Activated T-cell treated with anti-CD3 and anti-CD28 coated beads, Interleukin-2, amount 50 U/mL, for 72 hours (primary cell): ENCODE measurements at regions not wholly inside any gene's neighbourhood (a gene's known extent, or its start where the extent isn't known, plus 50 kb on each side); places are given as distances from the start of the nearest gene placed in this dataset.
A peak's percentile ranks its signal among the peaks of the same experiment; 100 is the strongest.

Experiments
- ATAC-seq, 2 donors: fragments of 150-1000 bp; cut with Tn5 transposase; replicated peaks in 1 of 2; 2 replicates each; pipeline ENCODE4 v1.10.0; 2021; ENCODE audit warnings: moderate library complexity in 2 of 2, mild to moderate bottlenecking in 1 of 2
- DNase-seq, 2 donors: peaks; one replicate each; pipeline ENCODE4 v3.0.0; 2021 to 2022; ENCODE audit warnings: mixed read lengths in 1 of 2
- H3K27ac Mint-ChIP-seq: one replicate; pipeline ENCODE4 v1.8.0; 2022; ENCODE audit warnings: mild to moderate bottlenecking, moderate library complexity, mixed read lengths
- H3K27me3 Mint-ChIP-seq: one replicate; pipeline ENCODE4 v1.8.0; 2022; ENCODE audit warnings: low read depth, mixed read lengths
- H3K36me3 Mint-ChIP-seq, 2 donors: one replicate each; pipeline ENCODE4 v1.8.0; 2022; ENCODE audit warnings: mixed read lengths in 2 of 2, mild to moderate bottlenecking in 1 of 2; ENCODE audit not compliant: insufficient read depth in 2 of 2
- H3K4me1 Mint-ChIP-seq: one replicate; pipeline ENCODE4 v1.8.0; 2022; ENCODE audit warnings: low read depth, mixed read lengths
- H3K4me3 Mint-ChIP-seq, 2 donors: one replicate each; pipeline ENCODE4 v1.8.0; 2022; ENCODE audit warnings: mild to moderate bottlenecking in 2 of 2, mixed read lengths in 2 of 2, moderate library complexity in 2 of 2
- H3K9me3 Mint-ChIP-seq, 2 donors: one replicate each; pipeline ENCODE4 v1.8.0; 2022; ENCODE audit warnings: mixed read lengths in 2 of 2

- H3K9me3 Mint-ChIP-seq: peaks cover 9 to 12% of the 10 kb centered on the region in 2 donors
- no peak overlapping the region for H3K4me3 Mint-ChIP-seq
- ATAC-seq (no peak), DNase-seq (no peak)
- H3K4me1 Mint-ChIP-seq: no peaks in the 10 kb centered on the region
- H3K36me3 Mint-ChIP-seq: peaks cover 0 to 1% of the 10 kb centered on the region in 2 donors
- no peaks in the 10 kb centered on the region for H3K27me3 Mint-ChIP-seq
- no peak overlapping the region for H3K27ac Mint-ChIP-seq
Measured at GRCh38 chr14:25622763-25623162, 572.8 kb upstream of the STXBP6 start.

- DNase-seq (no peak), ATAC-seq (no peak)
- H3K36me3 Mint-ChIP-seq: peaks cover 0 to 1% of the 10 kb centered on the region in 2 donors
- no peaks in the 10 kb centered on the region for H3K4me1 Mint-ChIP-seq
- no peaks in the 10 kb centered on the region for H3K27me3 Mint-ChIP-seq
- peaks cover 11 to 22% of the 10 kb centered on the region in 2 donors for H3K9me3 Mint-ChIP-seq
- no peak overlapping the region for H3K27ac Mint-ChIP-seq
- H3K4me3 Mint-ChIP-seq: no peak overlapping the region
Measured at GRCh38 chr14:25620515-25620914, 570.6 kb upstream of the STXBP6 start.

DNA sequence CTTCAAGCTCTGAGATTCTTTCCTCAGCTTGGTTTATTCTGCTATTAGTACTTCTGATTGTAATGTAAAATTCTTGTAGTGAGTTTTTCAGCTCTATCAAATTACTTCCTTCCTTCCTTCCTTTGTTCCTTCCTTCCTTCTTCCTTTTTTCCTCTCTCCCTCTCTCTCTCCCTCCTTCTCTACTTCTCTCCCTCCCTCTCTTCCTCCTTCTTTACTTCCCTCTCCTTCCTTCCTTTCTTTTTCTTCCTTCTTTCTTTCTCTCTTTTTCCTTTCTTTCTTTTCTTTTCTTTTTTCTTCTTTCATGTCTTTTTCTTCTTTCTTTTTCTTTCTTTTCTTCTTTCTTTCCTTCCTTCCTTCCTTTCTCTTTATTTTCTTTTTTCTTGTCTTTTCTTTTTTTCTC, 565.2 kb upstream of the STXBP6 start:
- no peak for DNase-seq
- Mint-ChIP-seq H3K27me3 (no peaks in the 10 kb centered on the region), H3K27ac (no peak overlapping the region), H3K36me3 (peaks cover 0 to 1% of the 10 kb centered on the region in 2 donors), H3K9me3 (peaks cover 16 to 25% of the 10 kb centered on the region in 2 donors), H3K4me3 (no peak overlapping the region), H3K4me1 (no peaks in the 10 kb centered on the region)
- no peak for ATAC-seq

DNA sequence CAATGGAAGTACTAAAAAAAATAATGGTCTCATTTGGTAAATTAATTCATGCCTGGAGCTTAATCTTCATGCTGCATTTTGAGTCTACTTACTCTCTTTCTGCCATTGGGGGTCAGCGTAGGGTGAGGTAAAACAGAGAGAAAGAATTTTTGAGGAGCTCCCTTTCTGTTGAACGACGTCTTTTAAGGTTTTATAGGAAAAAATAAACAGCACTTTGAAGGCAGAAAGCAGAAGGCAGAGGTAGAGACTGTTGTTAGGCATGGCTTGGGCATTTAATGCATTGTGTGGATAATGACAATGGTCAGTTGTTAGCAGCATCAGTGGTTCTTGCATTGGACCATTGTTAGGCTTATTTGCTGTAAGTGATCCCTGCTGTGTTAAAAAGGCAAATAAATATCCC, 557.2 kb upstream of the STXBP6 start:
- H3K4me3 Mint-ChIP-seq: no peak overlapping the region
- ATAC-seq (no peak), DNase-seq (no peak)
- H3K4me1 Mint-ChIP-seq: no peaks in the 10 kb centered on the region
- H3K9me3 Mint-ChIP-seq: peaks cover 9 to 13% of the 10 kb centered on the region in 2 donors
- H3K27me3 Mint-ChIP-seq: no peaks in the 10 kb centered on the region
- H3K27ac Mint-ChIP-seq: no peak overlapping the region
- H3K36me3 Mint-ChIP-seq: peaks cover 0 to 2% of the 10 kb centered on the region in 2 donors

DNA sequence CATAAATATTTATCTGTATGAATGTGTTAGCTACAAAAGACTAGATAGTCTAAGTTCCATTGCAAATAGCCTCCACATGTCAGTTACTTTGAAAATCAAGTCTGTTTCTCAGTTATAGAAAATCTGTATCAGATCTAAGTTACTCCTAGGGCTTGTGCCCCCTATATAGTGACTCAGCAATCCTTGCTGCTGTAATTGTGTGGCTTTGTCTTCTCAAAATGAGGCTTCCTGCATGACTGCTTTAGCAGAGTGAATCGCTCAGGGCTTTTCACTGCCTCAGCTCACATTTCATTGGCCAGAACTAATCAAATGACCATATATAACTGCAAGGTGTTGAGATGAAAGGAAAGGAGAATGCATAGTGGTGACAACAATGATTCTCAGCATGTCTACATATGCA, 552.2 kb upstream of the STXBP6 start:
- Mint-ChIP-seq H3K4me1 (no peaks in the 10 kb centered on the region), H3K4me3 (no peak overlapping the region), H3K27ac (no peak overlapping the region), H3K9me3 (peaks cover 14 to 16% of the 10 kb centered on the region in 2 donors), H3K36me3 (peaks cover 2 to 3% of the 10 kb centered on the region in 2 donors), H3K27me3 (no peaks in the 10 kb centered on the region)
- DNase-seq (no peak), ATAC-seq (no peak)

DNA sequence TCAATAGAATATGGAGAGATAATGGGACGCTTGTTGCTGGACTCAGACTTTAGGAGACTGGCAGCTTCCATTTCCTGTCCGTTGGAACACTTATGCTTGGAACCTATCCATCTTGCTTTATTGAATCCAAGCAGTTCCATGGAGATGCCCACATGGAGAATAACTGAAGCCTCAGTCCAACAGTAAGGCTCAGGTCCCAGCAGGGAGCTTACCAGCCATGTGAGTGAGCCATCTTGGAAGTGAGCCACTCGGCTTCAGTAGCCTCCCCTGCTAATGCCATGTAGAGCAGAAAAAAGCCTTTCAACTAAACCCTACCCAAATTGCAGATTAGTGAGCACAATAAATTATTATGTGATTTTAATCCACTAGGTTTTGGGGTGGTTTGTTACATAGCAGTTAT, 538.8 kb upstream of the STXBP6 start:
- no peak overlapping the region for H3K4me3 Mint-ChIP-seq
- H3K4me1 Mint-ChIP-seq: no peaks in the 10 kb centered on the region
- no peak for ATAC-seq
- H3K36me3 Mint-ChIP-seq: peaks cover 0 to 2% of the 10 kb centered on the region in 2 donors
- peaks cover 9 to 14% of the 10 kb centered on the region in 2 donors for H3K9me3 Mint-ChIP-seq
- H3K27me3 Mint-ChIP-seq: no peaks in the 10 kb centered on the region
- no peak overlapping the region for H3K27ac Mint-ChIP-seq
- DNase-seq: no peak

- Mint-ChIP-seq H3K27ac (no peak overlapping the region), H3K27me3 (no peaks in the 10 kb centered on the region), H3K4me3 (no peak overlapping the region), H3K9me3 (peaks cover 0 to 6% of the 10 kb centered on the region in 2 donors), H3K36me3 (no peaks in the 10 kb centered on the region), H3K4me1 (no peaks in the 10 kb centered on the region)
- no peak for DNase-seq
- no peak for ATAC-seq
Measured at GRCh38 chr14:25574628-25575325, 524.8 kb upstream of the STXBP6 start.

DNA sequence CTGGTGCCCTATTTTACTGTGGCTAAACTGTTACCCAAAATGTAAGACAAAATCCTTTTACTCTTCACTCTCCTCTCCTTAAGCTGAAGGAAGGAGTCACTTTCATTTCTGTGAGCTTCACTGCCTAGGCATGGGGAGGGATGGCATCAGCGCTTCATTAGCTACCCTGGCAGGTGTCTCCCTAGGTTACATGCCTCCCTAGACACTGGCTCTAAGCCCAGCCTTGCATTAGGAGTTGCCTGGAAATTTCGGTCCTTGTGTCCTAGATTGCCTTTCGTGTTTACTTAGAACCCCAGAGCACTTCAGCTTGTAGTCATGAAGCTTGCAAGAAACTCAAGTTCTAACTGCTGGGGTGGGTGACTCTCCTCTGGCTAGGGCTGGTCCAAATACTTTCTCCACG, 520.5 kb upstream of the STXBP6 start:
- no peak overlapping the region for H3K27ac Mint-ChIP-seq
- H3K4me3 Mint-ChIP-seq: no peak overlapping the region
- DNase-seq (no peak), ATAC-seq (no peak)
- peaks cover 3 to 15% of the 10 kb centered on the region in 2 donors for H3K9me3 Mint-ChIP-seq
- H3K4me1 Mint-ChIP-seq: no peaks in the 10 kb centered on the region
- no peaks in the 10 kb centered on the region for H3K36me3 Mint-ChIP-seq
- no peaks in the 10 kb centered on the region for H3K27me3 Mint-ChIP-seq

GRCh38 chr14:25557466-25557865, 507.5 kb upstream of the STXBP6 start:
- H3K27ac Mint-ChIP-seq: no peak overlapping the region
- no peaks in the 10 kb centered on the region for H3K4me1 Mint-ChIP-seq
- no peak for DNase-seq
- peaks cover 0 to 1% of the 10 kb centered on the region in 2 donors for H3K36me3 Mint-ChIP-seq
- H3K27me3 Mint-ChIP-seq: no peaks in the 10 kb centered on the region
- no peak for ATAC-seq
- H3K9me3 Mint-ChIP-seq: peaks cover 5 to 10% of the 10 kb centered on the region in 2 donors
- H3K4me3 Mint-ChIP-seq: no peak overlapping the region

GRCh38 chr14:25552826-25553225, 502.9 kb upstream of the STXBP6 start:
- no peak for ATAC-seq

DNA sequence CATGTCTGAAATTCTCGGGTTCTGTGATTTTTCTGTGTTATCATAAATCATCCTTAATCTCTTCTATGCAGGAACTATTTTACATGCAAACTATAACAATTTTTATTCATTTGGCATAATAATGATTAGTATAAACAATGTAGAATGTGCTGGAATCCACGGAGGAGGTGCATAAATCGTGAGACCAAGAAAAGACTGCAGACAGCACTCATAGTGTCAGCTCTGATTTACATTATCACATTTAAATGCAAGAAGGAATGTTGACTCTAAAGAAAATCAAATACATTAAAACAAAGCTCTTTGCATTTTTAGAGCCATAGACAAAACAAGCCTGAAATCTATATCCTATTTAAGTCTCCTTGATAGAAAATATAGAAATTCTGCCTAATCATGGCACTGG, 501.7 kb upstream of the STXBP6 start:
- H3K27ac Mint-ChIP-seq: no peak overlapping the region

More at GRCh38 chr14:25552826-25553225, 502.9 kb upstream of the STXBP6 start:
- DNase-seq: no peak
- peaks cover 0 to 2% of the 10 kb centered on the region in 2 donors for H3K36me3 Mint-ChIP-seq
- H3K4me3 Mint-ChIP-seq: no peak overlapping the region
- no peak overlapping the region for H3K27ac Mint-ChIP-seq
- H3K9me3 Mint-ChIP-seq: peaks cover 2 to 16% of the 10 kb centered on the region in 2 donors
- no peaks in the 10 kb centered on the region for H3K27me3 Mint-ChIP-seq
- H3K4me1 Mint-ChIP-seq: no peaks in the 10 kb centered on the region

GRCh38 chr14:25546826-25547225, 496.9 kb upstream of the STXBP6 start:
- H3K36me3 Mint-ChIP-seq: peaks cover 0 to 2% of the 10 kb centered on the region in 2 donors

More for the DNA sequence above, 501.7 kb upstream of the STXBP6 start:
- Mint-ChIP-seq H3K9me3 (peaks cover 2 to 16% of the 10 kb centered on the region in 2 donors), H3K27me3 (no peaks in the 10 kb centered on the region), H3K36me3 (peaks cover 0 to 2% of the 10 kb centered on the region in 2 donors), H3K4me3 (no peak overlapping the region), H3K4me1 (no peaks in the 10 kb centered on the region)
- DNase-seq (no peak), ATAC-seq (no peak)

GRCh38 chr14:25537846-25538455, 488.0 kb upstream of the STXBP6 start:
- Mint-ChIP-seq H3K4me3 (no peak overlapping the region), H3K9me3 (peaks cover 1 to 19% of the 10 kb centered on the region in 2 donors), H3K4me1 (no peaks in the 10 kb centered on the region), H3K27me3 (no peaks in the 10 kb centered on the region), H3K27ac (no peak overlapping the region), H3K36me3 (no peaks in the 10 kb centered on the region)
- DNase-seq: peak; percentile 4 to 11
- ATAC-seq: no peak

More at GRCh38 chr14:25546826-25547225, 496.9 kb upstream of the STXBP6 start:
- DNase-seq: no peak
- Mint-ChIP-seq H3K27ac (no peak overlapping the region), H3K9me3 (peaks cover 0 to 6% of the 10 kb centered on the region in 2 donors), H3K4me3 (no peak overlapping the region), H3K4me1 (no peaks in the 10 kb centered on the region), H3K27me3 (no peaks in the 10 kb centered on the region)
- no peak for ATAC-seq
